ENCODE measurements at regions not wholly inside any gene's neighbourhood (a gene's known extent, or its start where the extent isn't known, plus 50 kb on each side); places are given as distances from the start of the nearest gene placed in this dataset.

DNA sequence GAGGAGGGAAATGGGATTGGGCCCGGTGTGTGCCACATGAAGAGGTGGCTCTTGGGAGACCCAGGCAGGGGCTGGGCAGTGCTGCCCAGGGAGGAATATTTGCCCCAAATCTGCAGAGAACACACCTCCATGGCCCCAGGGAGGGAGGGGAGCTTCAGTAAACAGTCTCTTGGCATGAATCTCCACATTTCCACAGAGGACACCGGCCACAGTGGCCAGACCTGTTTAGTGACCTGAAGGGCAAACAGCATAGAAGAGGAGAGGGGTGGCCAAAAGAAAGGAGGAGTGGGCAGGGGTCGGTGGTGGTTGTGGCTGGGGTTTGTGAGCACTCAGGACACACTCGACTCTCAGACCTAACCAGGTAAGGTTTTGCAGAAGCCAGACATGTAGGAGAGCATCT is 54.0 kb upstream of the IFFO2 start:
- TF ChIP-seq, protein P1, sequence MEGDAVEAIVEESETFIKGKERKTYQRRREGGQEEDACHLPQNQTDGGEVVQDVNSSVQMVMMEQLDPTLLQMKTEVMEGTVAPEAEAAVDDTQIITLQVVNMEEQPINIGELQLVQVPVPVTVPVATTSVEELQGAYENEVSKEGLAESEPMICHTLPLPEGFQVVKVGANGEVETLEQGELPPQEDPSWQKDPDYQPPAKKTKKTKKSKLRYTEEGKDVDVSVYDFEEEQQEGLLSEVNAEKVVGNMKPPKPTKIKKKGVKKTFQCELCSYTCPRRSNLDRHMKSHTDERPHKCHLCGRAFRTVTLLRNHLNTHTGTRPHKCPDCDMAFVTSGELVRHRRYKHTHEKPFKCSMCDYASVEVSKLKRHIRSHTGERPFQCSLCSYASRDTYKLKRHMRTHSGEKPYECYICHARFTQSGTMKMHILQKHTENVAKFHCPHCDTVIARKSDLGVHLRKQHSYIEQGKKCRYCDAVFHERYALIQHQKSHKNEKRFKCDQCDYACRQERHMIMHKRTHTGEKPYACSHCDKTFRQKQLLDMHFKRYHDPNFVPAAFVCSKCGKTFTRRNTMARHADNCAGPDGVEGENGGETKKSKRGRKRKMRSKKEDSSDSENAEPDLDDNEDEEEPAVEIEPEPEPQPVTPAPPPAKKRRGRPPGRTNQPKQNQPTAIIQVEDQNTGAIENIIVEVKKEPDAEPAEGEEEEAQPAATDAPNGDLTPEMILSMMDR (IDR thresholded peaks at IDR 0.05): no peak
- TF ChIP-seq POLR2AphosphoS5 (IDR thresholded peaks at IDR 0.05): no peak
